GM18511 (cell line): ENCODE measurements at regions not wholly inside any gene's neighbourhood (a gene's known extent, or its start where the extent isn't known, plus 50 kb on each side); places are given as distances from the start of the nearest gene placed in this dataset.
"Not testable (repeated sequence)": the region's sequence is repeated elsewhere in the genome, so short reads cannot be mapped to it uniquely, and the experiment has no call there.

Experiments used
- ATAC-seq: cut with Tn5 transposase; IDR thresholded peaks from one replicate; pipeline ENCODE4 v1.9.1; 2021; ENCODE audit warnings: mild to moderate bottlenecking, moderate library complexity; ENCODE audit not compliant: unreplicated experiment

GRCh38 chr3:124132813-124133212 lies 140.9 kb upstream of the ROPN1 start:
- ATAC-seq = no peak

DNA sequence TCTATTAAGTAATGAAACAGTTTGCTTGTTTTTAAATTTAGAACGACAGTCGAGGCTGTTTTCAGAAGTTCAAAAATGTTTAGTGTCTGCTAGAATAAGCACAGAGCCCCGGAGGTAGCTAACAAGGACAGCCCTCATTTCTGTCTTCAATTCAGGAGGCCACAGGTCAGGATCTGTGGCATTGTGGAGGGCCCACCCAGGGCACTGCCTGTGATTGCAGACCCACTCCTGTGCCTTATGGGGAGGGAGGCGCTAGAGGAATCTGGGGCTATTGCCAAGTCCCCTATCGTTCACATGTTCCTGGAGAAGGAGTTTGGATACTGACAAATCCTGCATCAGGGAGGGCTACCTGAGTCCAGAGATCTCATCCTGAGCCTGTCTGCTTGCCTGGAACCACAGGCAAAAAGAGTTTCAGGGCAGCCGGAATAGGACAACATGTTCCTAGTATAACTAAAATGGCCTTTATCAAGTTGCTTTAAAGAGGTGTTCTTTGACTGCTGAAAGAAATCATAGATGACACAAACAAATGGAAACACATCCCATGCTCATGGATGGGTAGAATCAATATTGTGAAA lies 141.5 kb upstream of the ROPN1 start:
- ATAC-seq = no peak

GRCh38 chr3:124137216-124137615 lies 145.3 kb upstream of the ROPN1 start:
- ATAC-seq = no peak

GRCh38 chr3:124138148-124138547 lies 146.2 kb upstream of the ROPN1 start:
- no peak for ATAC-seq

- ATAC-seq = no peak
Measured at GRCh38 chr3:124140746-124141145, 148.8 kb upstream of the ROPN1 start.

DNA sequence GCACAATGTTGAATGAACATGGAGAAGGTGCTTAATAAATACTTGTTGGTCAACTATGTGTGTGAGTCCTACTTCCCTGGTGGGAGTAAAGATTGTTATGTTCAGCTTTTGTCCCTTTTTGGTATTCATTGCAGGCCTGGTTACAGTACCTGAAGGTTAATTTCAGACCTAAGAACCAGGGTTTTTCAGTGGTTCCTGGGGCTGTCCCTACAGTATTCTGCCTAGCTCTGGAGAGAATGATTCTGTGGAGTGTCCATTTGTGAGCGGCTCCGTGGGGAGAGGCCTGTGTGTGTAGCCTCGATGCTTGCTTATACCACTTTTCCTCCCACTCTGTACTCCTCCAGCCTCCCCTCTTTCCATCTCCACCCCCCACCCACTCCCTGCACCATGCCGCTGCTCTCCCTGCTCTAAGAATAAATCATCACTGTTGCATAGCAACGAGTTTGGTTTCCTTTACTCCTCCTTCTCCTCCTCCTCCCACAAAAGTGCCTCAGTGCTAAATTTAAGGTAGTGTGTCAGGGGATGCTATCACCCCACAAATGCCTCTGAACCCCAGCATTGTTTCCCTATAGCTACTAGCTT lies 150.6 kb upstream of the ROPN1 start:
- no peak for ATAC-seq

- ATAC-seq = no peak
Measured at GRCh38 chr3:124143047-124143446, 151.1 kb upstream of the ROPN1 start.

- no peak for ATAC-seq
Measured at GRCh38 chr3:124144035-124144814, 152.3 kb upstream of the ROPN1 start.

DNA sequence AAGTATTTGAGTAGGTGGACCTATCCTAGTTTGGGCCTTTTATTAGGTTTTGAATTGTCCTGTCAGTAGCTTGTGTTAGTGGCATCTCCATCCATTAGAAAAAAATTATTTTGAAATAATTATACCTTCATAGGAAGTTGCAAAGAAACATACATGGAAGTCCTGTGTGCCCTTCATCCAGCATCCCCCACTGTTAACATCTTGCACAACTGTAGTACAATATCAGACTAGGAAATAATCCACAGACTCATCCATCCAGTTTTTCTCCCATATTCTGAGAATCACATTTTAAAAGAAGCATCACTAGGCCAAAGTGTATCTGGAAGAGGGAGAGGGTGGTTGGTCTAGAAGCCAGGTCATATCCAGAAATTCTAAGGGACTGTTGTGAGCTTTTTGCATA lies 155.5 kb upstream of the ROPN1 start:
- no peak for ATAC-seq

GRCh38 chr3:124147946-124148345 lies 156.0 kb upstream of the ROPN1 start:
- no peak for ATAC-seq

GRCh38 chr3:124149081-124149480 lies 157.2 kb upstream of the ROPN1 start:
- ATAC-seq = no peak

- ATAC-seq = no peak
Measured at GRCh38 chr3:124149771-124150170, 157.8 kb upstream of the ROPN1 start.

GRCh38 chr3:124152891-124153290 lies 161.0 kb upstream of the ROPN1 start:
- not testable (repeated sequence) for ATAC-seq

DNA sequence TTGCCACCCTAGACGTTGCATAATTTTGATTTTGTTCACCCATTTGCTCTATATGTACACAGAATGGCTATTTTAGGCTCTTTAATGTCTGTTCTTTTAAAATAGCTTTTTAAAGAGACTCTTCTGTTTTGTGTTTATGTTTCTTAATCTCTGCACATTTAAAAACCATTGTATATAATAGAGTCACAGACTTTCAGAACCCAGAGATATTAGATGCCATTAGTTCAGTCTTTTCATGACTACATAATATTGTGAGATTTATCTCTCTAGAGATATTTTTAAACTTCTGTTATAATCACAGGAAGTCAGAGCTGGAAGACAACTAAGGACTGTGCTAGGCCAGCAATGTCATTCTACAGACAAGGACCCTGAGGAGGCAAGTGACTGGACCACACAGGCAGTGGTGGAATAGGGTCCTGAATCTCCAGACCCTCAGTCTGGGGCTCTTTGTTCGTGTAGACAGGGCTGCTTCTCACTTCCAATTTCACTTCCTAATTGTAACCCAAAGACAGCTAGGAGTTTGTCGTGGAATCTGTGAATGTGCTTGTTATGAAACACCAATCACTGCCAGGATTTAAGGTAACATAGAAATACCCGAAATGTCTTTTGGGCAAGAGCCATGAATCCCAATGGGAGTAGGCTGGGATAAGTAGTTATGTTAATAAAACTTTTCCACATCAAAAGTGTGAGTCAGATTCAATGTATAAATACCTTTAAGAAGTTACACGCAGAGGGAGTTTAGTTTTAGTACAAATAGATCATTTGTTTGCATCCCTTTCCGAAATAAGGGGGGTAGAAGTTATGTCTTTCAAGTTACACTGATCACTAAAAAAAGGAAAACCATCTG lies 165.2 kb upstream of the ROPN1 start:
- ATAC-seq = no peak

DNA sequence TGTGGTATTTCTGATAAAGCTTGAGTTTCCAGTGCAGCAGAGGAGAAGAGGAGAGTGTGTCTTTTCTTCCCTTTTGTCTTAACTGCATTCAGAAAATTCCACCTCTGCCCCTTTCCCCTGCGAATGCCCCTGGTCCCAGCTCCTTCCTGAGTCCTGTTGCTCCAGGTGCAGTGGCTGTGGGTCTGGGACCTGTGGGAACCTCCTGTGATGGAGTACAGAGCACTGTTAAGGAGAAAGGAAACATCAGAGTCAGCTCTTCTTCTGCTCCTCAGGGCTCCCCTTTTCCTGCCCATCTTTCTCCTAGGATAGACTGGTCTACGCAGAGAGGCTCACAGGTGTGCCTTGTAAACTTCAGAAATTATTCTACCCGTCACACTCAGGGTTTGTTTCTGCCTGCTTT lies 165.8 kb upstream of the ROPN1 start:
- no peak for ATAC-seq

GRCh38 chr3:124158168-124158881 lies 166.4 kb upstream of the ROPN1 start:
- no peak for ATAC-seq

GRCh38 chr3:124161448-124161847 lies 169.5 kb upstream of the ROPN1 start:
- no peak for ATAC-seq

- ATAC-seq = no peak
Measured at GRCh38 chr3:124163689-124164088, 171.8 kb upstream of the ROPN1 start.

DNA sequence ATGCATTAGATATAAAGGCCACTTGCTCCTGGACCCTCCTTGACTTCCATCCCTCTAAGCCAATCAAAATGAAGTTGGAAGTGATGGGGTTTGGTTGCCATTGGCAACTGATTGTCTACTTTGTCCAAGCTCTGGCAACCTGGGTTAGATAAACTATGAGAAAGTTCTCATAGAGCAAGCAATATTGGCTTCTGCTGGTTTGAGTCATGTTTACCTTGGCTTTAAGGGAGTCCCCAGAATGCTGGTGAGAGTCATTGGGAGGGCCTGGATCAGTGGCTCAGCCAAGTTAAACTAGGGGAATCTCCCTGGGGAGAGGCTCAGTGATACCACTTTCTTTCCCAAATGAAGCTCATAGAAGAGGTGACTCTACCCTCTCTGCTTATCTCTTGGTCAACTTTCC lies 176.3 kb upstream of the ROPN1 start:
- ATAC-seq = no peak

GRCh38 chr3:124172283-124172682 lies 180.4 kb upstream of the ROPN1 start:
- no peak for ATAC-seq

GRCh38 chr3:124172816-124173215 lies 180.9 kb upstream of the ROPN1 start:
- ATAC-seq = no peak
